Mucosa of rectum (tissue), 2 donors: ENCODE measurements at regions not wholly inside any gene's neighbourhood (a gene's known extent, or its start where the extent isn't known, plus 50 kb on each side); places are given as distances from the start of the nearest gene placed in this dataset.
"Not testable (repeated sequence)": the region's sequence is repeated elsewhere in the genome, so short reads cannot be mapped to it uniquely, and the experiment has no call there.

Source experiments
- H3K27ac ChIP-seq, 2 donors: one replicate each; pipeline ENCODE4 v1.7.0; 2013; ENCODE audit warnings: inconsistent platforms in 2 of 2, low read depth in 2 of 2, low read length in 2 of 2
- H3K27me3 ChIP-seq, 2 donors: one replicate each; pipeline ENCODE4 v1.7.0; 2013; ENCODE audit warnings: low read length in 2 of 2; ENCODE audit not compliant: control insufficient read depth in 2 of 2, insufficient read depth in 2 of 2
- H3K36me3 ChIP-seq, 2 donors: one replicate each; pipeline ENCODE4 v1.7.0; 2013; ENCODE audit warnings: low read length in 2 of 2; ENCODE audit not compliant: control insufficient read depth in 2 of 2, insufficient read depth in 2 of 2
- H3K4me1 ChIP-seq, 2 donors: one replicate each; pipeline ENCODE4 v1.7.0; 2013; ENCODE audit warnings: low read length in 2 of 2, mild to moderate bottlenecking in 1 of 2; ENCODE audit not compliant: control insufficient read depth in 2 of 2, insufficient read depth in 2 of 2
- H3K4me3 ChIP-seq, 2 donors: one replicate each; pipeline ENCODE4 v1.7.0; 2013; ENCODE audit warnings: low read length in 2 of 2
- H3K9ac ChIP-seq, 2 donors: one replicate each; pipeline ENCODE4 v1.7.0; 2013; ENCODE audit warnings: low read length in 2 of 2, low read depth in 1 of 2, mild to moderate bottlenecking in 1 of 2
- H3K9me3 ChIP-seq, 2 donors: one replicate each; pipeline ENCODE4 v1.7.0; 2013; ENCODE audit warnings: low read length in 2 of 2; ENCODE audit not compliant: control insufficient read depth in 2 of 2
- donor health status: healthy.
- donor health status: Normal muscosa, but diverticular disease.

DNA sequence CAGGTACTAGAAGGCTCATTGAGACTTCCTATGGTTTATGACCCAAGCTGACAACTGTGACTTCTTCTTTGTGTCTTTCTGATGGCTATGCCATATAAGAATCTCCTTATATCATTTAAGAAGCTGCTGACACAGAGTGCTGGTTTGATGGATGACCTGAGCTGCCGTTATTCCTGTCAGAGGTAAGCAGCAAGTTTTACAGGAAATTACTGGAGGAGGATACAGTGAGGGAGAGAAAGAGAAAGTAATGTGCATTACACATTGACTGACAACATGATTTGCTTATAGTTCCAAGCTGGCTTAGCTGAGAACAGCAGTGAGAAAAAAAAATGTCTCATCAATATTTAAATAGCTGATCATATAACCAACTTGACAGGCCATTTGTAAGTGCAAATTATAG is 981.4 kb downstream of the FSCB start:
- Histone ChIP-seq H3K27me3 (no peaks in the 10 kb centered on the region), H3K4me3 (no peak overlapping the region), H3K9ac (no peak overlapping the region), H3K9me3 (no peaks in the 10 kb centered on the region), H3K36me3 (no peaks in the 10 kb centered on the region), H3K27ac (no peak overlapping the region), H3K4me1 (no peaks in the 10 kb centered on the region)

DNA sequence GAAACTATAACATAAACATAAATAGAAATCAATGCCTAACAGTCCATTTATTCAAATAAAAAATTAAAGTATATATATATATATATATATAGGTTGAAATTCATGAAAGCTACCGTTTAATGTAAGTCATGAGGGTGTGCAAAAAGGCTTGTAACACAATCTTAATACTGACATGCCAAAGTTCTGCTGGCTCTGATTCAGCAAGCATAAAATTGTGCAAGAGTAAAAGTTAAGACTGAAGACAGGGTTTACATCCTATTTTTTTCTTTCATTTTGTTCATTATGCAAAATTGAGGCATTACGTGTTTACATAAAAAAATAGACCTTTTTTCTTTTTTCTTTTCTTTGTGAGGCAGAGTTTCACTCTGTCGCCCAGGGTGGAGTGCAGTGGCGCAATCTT is 984.2 kb downstream of the FSCB start:
- H3K36me3 ChIP-seq: no peaks in the 10 kb centered on the region
- no peaks in the 10 kb centered on the region for H3K9me3 ChIP-seq
- no peaks in the 10 kb centered on the region for H3K4me1 ChIP-seq
- H3K27ac ChIP-seq: no peak overlapping the region
- no peak overlapping the region for H3K4me3 ChIP-seq
- no peak overlapping the region for H3K9ac ChIP-seq
- H3K27me3 ChIP-seq: no peaks in the 10 kb centered on the region

DNA sequence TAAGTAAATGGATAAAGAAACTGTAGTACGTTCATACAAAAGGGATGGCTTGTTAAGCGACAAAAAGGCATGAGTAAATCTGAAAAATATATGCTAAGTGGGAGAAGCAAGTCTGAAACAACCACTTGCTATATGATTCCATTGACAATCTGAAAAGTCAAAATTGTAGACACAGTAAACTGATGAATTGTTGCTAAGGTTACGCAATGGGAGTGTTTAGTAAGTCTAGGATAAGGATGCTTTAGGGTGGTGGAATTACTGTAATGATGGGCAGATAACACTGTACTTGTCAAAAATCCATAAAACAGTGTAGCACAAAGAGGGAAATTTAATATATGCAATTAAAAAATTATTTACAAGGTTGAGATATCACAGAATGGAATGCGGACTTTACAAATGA is 984.9 kb downstream of the FSCB start:
- Histone ChIP-seq H3K27me3 (no peaks in the 10 kb centered on the region), H3K27ac (no peak overlapping the region), H3K36me3 (no peaks in the 10 kb centered on the region), H3K4me1 (no peaks in the 10 kb centered on the region), H3K4me3 (no peak overlapping the region), H3K9me3 (no peaks in the 10 kb centered on the region), H3K9ac (no peak overlapping the region)

DNA sequence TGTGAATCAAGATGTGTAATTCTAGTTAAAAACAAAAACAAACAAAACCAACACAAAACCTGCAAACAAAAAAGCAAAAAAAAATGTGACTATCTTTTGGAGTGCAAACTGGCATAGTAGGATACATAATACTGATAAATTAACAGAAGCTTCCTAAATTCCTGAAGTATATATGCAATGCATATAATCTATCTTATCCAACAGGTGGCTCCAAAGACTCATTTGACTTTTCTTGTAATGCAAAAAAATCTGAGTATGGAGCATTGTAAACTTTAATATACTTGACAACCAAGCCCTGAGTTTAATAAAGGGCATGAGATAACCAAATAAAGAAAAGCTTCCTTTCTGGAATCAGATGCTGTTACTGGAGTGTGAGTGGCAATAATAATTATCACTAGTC is 1003.6 kb downstream of the FSCB start:
- H3K4me1 ChIP-seq: no peaks in the 10 kb centered on the region

DNA sequence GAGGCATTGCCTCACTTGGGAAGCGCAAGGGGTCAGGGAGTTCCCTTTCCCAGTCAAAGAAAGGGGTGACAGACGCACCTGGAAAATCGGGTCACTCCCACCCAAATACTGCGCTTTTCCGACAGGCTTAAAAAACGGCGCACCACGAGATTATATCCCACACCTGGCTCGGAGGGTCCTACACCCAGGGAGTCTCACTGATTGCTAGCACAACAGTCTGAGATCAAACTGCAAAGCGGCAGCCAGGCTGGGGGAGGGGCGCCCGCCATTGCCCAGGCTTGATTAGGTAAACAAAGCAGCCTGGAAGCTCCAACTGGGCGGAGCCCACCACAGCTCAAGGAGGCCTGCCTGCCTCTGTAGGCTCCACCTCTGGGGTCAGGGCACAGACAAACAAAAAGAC is 1014.7 kb downstream of the FSCB start:
- not testable (repeated sequence) for H3K36me3 ChIP-seq, H3K4me1 ChIP-seq, H3K4me3 ChIP-seq, H3K9me3 ChIP-seq, H3K27ac ChIP-seq, H3K9ac ChIP-seq, H3K27me3 ChIP-seq

More for the DNA sequence above, 1003.6 kb downstream of the FSCB start:
- no peak overlapping the region for H3K9ac ChIP-seq
- H3K9me3 ChIP-seq: no peaks in the 10 kb centered on the region
- H3K36me3 ChIP-seq: no peaks in the 10 kb centered on the region
- no peak overlapping the region for H3K4me3 ChIP-seq
- no peaks in the 10 kb centered on the region for H3K27me3 ChIP-seq
- H3K27ac ChIP-seq: no peak overlapping the region

DNA sequence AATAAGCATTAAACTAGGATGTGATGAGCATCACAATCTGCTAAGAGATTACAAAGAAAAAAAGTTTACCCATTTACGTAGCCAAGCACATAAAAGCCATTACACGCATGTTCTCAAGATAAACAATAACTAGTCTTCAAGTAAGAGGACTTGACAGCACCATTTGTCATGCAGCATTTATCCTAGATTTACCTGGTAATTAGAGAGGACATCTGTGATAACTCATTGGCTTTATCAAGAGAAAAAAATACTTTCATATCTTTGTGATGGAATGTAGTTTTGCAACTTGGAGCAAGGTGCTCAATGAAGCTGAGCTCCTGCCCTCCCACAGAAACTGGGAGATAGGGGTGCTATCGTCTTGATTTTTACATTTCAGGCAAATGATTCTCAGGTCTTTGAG is 1023.7 kb downstream of the FSCB start:
- Histone ChIP-seq H3K36me3 (no peaks in the 10 kb centered on the region), H3K4me1 (no peaks in the 10 kb centered on the region), H3K27me3 (no peaks in the 10 kb centered on the region), H3K9me3 (no peaks in the 10 kb centered on the region), H3K4me3 (no peak overlapping the region), H3K27ac (no peak overlapping the region), H3K9ac (no peak overlapping the region)

DNA sequence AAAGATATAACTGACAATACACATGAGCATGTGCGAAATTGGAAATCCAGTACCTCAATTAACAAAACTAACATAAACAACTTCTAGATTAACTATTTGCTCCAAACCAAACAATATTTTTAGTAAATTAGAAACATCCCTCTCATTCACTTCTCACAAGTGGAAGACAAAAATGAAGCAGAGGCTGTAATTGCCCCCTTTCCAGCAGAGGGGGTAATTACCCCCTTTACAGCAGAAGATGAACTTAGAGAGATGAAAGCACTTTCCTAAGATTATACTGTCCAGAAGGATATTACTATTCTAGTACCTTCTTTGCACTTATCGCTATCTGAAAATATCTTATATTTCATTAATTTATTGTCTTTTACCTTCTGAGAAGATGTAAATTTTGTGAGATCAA is 1025.2 kb downstream of the FSCB start:
- Histone ChIP-seq H3K9me3 (no peaks in the 10 kb centered on the region), H3K9ac (no peak overlapping the region), H3K27me3 (no peaks in the 10 kb centered on the region), H3K4me1 (no peaks in the 10 kb centered on the region), H3K4me3 (no peak overlapping the region), H3K27ac (no peak overlapping the region), H3K36me3 (no peaks in the 10 kb centered on the region)

DNA sequence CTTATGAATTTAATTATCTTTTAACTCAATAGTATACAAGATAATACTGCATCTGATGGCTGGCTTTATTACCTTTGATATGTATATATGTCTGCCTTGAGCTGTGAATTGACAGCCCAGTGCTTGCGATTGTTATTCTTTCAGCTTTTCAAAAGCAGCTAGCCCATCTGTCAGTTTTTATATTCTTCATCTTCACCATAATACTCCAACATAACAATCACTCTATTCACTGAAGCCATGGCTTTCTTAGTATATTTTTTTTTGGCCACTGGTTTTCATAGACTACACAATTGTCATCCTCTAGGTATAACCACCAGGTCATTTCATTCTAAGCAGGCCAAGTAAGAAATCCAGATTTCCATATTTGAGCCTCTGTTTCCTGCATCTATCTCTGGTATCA is 1026.1 kb downstream of the FSCB start:
- Histone ChIP-seq H3K36me3 (no peaks in the 10 kb centered on the region), H3K27me3 (no peaks in the 10 kb centered on the region), H3K4me1 (no peaks in the 10 kb centered on the region)

DNA sequence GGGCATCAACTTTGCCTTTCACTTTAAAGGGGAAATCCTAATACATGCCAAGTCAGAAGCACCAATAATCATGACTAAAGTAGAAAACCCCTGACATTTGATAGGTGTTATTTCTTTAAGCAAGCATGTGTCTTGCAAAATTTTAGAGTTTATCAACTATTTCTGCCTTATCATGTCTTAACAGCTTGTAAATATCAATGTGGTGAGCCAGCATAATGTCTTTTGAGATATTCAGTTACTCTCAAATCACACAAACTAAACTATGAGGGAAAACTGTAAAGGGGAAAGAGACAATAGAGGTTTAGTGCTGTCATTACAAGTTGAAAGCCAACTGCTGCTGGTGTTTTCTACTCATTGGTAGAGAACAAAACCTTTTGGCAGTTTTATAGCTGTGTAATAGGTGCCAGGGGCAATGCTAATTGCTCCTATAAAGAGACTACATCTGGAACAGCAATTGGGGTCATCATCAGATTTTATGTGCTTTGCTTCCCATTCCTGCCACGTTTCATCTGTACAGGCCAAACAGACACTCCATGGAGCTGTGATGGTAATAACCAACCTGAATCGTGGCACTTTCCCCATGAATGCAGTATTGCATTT is 1027.4 kb downstream of the FSCB start:
- H3K4me3 ChIP-seq: no peak overlapping the region
- no peaks in the 10 kb centered on the region for H3K9me3 ChIP-seq
- no peaks in the 10 kb centered on the region for H3K36me3 ChIP-seq
- H3K9ac ChIP-seq: no peak overlapping the region
- no peak overlapping the region for H3K27ac ChIP-seq
- H3K4me1 ChIP-seq: no peaks in the 10 kb centered on the region
- no peaks in the 10 kb centered on the region for H3K27me3 ChIP-seq

More for the DNA sequence above, 1026.1 kb downstream of the FSCB start:
- Histone ChIP-seq H3K9me3 (no peaks in the 10 kb centered on the region), H3K4me3 (no peak overlapping the region), H3K9ac (no peak overlapping the region), H3K27ac (no peak overlapping the region)

DNA sequence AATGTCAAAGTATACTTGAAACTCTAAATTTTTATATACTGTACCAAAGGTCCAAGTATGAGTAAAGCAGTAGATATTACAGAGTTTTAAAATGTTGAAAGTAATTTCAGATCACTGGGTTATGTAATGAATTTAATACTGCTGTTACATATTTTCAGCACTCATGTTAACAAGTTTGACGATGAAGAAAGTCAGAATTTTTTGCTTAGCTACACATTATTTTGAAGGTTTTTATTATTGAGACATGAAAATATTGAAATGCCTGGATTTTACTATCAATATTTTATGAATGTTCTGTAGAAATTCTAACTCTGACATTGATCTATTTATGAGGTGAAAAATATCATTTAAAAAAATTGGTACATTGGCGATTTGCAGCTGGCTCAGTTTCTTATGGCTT is 1030.3 kb downstream of the FSCB start:
- H3K27ac ChIP-seq: no peak overlapping the region
- H3K9me3 ChIP-seq: no peaks in the 10 kb centered on the region
- no peaks in the 10 kb centered on the region for H3K36me3 ChIP-seq
- no peaks in the 10 kb centered on the region for H3K27me3 ChIP-seq
- no peaks in the 10 kb centered on the region for H3K4me1 ChIP-seq
- no peak overlapping the region for H3K4me3 ChIP-seq
- no peak overlapping the region for H3K9ac ChIP-seq

DNA sequence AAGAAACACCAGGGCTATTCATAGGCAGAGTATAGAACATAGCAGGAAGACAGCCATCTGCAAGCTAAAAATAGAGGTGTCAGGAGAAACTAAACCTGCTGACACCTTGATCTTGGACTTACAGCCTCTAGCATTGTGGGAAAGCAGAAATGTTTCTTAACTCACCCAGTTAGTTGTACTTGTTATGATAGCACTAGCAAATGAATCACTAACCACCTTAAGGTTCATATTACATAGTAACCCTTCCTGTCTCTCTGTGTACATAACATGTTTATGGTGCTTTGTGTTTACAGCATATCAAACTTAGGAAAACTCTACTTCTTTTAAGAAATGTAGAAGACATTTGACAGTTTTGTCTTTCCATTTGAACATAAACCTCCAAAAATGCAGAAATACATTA is 1031.3 kb downstream of the FSCB start:
- no peaks in the 10 kb centered on the region for H3K27me3 ChIP-seq

More for the DNA sequence above, 1031.3 kb downstream of the FSCB start:
- Histone ChIP-seq H3K4me3 (no peak overlapping the region), H3K27ac (no peak overlapping the region), H3K9me3 (no peaks in the 10 kb centered on the region), H3K9ac (no peak overlapping the region), H3K36me3 (no peaks in the 10 kb centered on the region), H3K4me1 (no peaks in the 10 kb centered on the region)
